ES-I3 (cell line): ENCODE measurements at regions not wholly inside any gene's neighbourhood (a gene's known extent, or its start where the extent isn't known, plus 50 kb on each side); places are given as distances from the start of the nearest gene placed in this dataset.
A peak's percentile ranks its signal among the peaks of the same experiment; 100 is the strongest.
"Not testable (repeated sequence)": the region's sequence is repeated elsewhere in the genome, so short reads cannot be mapped to it uniquely, and the experiment has no call there.

ENCODE experiments used
- H3K36me3 ChIP-seq: 2 replicates; pipeline ENCODE4 v1.6.1; 2013; ENCODE audit warnings: mild to moderate bottlenecking, low read length, control low read depth, moderate library complexity; ENCODE audit not compliant: insufficient read depth
- H3K4me1 ChIP-seq: 2 replicates; pipeline ENCODE4 v1.6.1; 2013; ENCODE audit warnings: mild to moderate bottlenecking, control low read depth, low read length; ENCODE audit not compliant: insufficient read depth
- H3K9ac ChIP-seq: 2 replicates; pipeline ENCODE4 v1.6.1; 2013; ENCODE audit warnings: low read depth, mild to moderate bottlenecking, low read length, moderate library complexity
- H3K9me3 ChIP-seq: 2 replicates; pipeline ENCODE4 v1.6.1; 2013; ENCODE audit warnings: mild to moderate bottlenecking, low read length, moderate library complexity; ENCODE audit not compliant: control insufficient read depth, insufficient read depth

GRCh38 chr4:132123870-132124623 is 1025.0 kb upstream of the PCDH10 start:
- Histone ChIP-seq H3K36me3 (no peaks in the 10 kb centered on the region), H3K4me1 (peaks cover 9% of the 10 kb centered on the region), H3K9me3 (no peaks in the 10 kb centered on the region), H3K9ac (peak overlapping the region; percentile 73)

GRCh38 chr4:132124624-132124974 is 1024.5 kb upstream of the PCDH10 start:
- Histone ChIP-seq H3K9me3 (no peaks in the 10 kb centered on the region), H3K36me3 (no peaks in the 10 kb centered on the region), H3K4me1 (peaks cover 9% of the 10 kb centered on the region), H3K9ac (peak overlapping the region; percentile 73)

- Histone ChIP-seq H3K9ac (peak overlapping the region; percentile 73), H3K4me1 (peaks cover 9% of the 10 kb centered on the region), H3K36me3 (no peaks in the 10 kb centered on the region), H3K9me3 (no peaks in the 10 kb centered on the region)
Measured at GRCh38 chr4:132125131-132125530, 1024.0 kb upstream of the PCDH10 start.

GRCh38 chr4:132132433-132132832 is 1016.7 kb upstream of the PCDH10 start:
- no peaks in the 10 kb centered on the region; the same call in 1 of the 2 replicates for H3K36me3 ChIP-seq
- H3K9ac ChIP-seq = no peak overlapping the region
- H3K4me1 ChIP-seq = no peaks in the 10 kb centered on the region; the same call in 1 of the 2 replicates
- H3K9me3 ChIP-seq = peaks cover 14% of the 10 kb centered on the region

DNA sequence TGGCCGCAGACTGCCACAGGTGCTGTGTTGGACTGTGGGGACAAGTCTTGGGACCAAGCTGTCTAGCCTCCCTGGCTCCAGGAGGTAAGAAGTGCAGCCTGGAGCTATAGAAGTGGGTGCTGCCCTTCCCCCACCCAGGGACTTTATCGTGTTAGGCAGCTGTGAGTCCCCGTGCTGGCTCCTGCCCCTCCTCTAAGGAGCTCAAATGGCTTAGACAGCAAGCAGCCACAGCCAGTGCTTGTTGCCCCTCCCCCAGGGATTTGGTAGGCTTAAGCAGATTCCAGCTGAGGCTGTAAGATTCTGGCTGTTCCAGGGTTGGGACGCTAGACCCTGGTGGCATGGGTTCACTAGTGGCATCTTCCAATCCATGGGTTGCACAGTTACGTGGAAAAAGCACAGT is 979.4 kb upstream of the PCDH10 start:
- no peaks in the 10 kb centered on the region for H3K9me3 ChIP-seq
- no peaks in the 10 kb centered on the region for H3K4me1 ChIP-seq
- H3K9ac ChIP-seq = no peak overlapping the region
- H3K36me3 ChIP-seq = no peaks in the 10 kb centered on the region

GRCh38 chr4:132180020-132180427 is 969.1 kb upstream of the PCDH10 start:
- H3K9me3 ChIP-seq = peaks cover 3% of the 10 kb centered on the region; the same call in 1 of the 2 replicates
- H3K4me1 ChIP-seq = no peaks in the 10 kb centered on the region
- H3K9ac ChIP-seq = no peak overlapping the region
- H3K36me3 ChIP-seq = peaks cover 2% of the 10 kb centered on the region; the same call in 1 of the 2 replicates

DNA sequence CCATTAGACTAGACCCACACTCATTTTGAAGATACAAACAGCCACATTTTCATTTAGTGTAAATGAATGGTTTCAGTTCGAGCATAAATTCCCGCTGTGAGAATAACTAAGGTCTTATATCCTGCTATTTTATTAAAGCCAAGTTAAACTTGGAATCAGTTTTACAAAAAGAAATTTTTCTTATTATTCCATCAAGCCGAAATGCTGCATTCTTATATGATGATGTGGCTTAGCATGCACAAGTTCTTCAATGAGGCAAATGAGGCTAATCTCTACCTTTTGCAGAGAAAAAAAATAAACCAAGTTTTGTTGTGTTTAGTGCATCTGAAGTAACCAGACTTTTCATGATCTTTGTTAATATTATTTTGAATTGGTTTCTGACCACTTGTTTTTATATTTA is 953.9 kb upstream of the PCDH10 start:
- H3K9me3 ChIP-seq = no peaks in the 10 kb centered on the region
- H3K4me1 ChIP-seq = no peaks in the 10 kb centered on the region
- H3K9ac ChIP-seq = no peak overlapping the region
- no peaks in the 10 kb centered on the region for H3K36me3 ChIP-seq

- Histone ChIP-seq H3K4me1 (no peaks in the 10 kb centered on the region), H3K9ac (no peak overlapping the region), H3K9me3 (no peaks in the 10 kb centered on the region), H3K36me3 (no peaks in the 10 kb centered on the region)
Measured at GRCh38 chr4:132203618-132204017, 945.5 kb upstream of the PCDH10 start.

GRCh38 chr4:132214519-132214918 is 934.6 kb upstream of the PCDH10 start:
- H3K4me1 ChIP-seq = no peaks in the 10 kb centered on the region
- H3K36me3 ChIP-seq = no peaks in the 10 kb centered on the region
- no peaks in the 10 kb centered on the region; the same call in 1 of the 2 replicates for H3K9me3 ChIP-seq
- no peak overlapping the region for H3K9ac ChIP-seq

DNA sequence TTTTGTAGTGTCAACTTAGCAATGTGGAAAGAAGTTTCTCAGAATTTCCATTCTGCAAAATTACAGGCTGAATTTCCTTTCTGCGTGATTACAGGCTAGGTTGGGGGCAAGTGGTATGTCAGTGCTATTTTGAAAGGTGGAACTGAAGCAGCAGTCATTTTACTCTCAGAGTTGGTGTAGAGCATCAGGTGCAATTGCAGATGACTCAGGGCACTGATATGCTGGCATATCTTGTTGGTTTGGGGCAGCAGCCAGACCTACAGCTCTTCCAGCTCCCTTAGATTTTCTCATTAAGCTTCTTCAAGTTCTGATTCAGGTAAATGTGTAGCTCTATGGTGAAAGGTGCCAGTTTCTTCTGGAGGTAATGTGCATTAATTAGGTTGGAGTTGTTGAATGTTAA is 930.7 kb upstream of the PCDH10 start:
- Histone ChIP-seq H3K4me1 (no peaks in the 10 kb centered on the region), H3K9ac (no peak overlapping the region), H3K9me3 (peaks cover 3% of the 10 kb centered on the region; the same call in 1 of the 2 replicates), H3K36me3 (no peaks in the 10 kb centered on the region)

- Histone ChIP-seq H3K4me1 (no peaks in the 10 kb centered on the region), H3K9me3 (peaks cover 19% of the 10 kb centered on the region), H3K9ac (no peak overlapping the region), H3K36me3 (no peaks in the 10 kb centered on the region)
Measured at GRCh38 chr4:132227151-132227856, 921.8 kb upstream of the PCDH10 start.

- H3K36me3 ChIP-seq, H3K4me1 ChIP-seq, H3K9ac ChIP-seq: not testable (repeated sequence)
- H3K9me3 ChIP-seq = peaks cover 19% of the 10 kb centered on the region
Measured at GRCh38 chr4:132227857-132228165, 921.3 kb upstream of the PCDH10 start.

- Histone ChIP-seq H3K36me3 (no peaks in the 10 kb centered on the region), H3K4me1 (no peaks in the 10 kb centered on the region), H3K9ac (no peak overlapping the region), H3K9me3 (peaks cover 14% of the 10 kb centered on the region)
Measured at GRCh38 chr4:132228676-132229075, 920.4 kb upstream of the PCDH10 start.

- no peaks in the 10 kb centered on the region for H3K36me3 ChIP-seq
- H3K9me3 ChIP-seq = peaks cover 8% of the 10 kb centered on the region; the same call in 1 of the 2 replicates
- no peak overlapping the region for H3K9ac ChIP-seq
- H3K4me1 ChIP-seq = no peaks in the 10 kb centered on the region
Measured at GRCh38 chr4:132230025-132230424, 919.1 kb upstream of the PCDH10 start.

GRCh38 chr4:132238697-132239096 is 910.4 kb upstream of the PCDH10 start:
- no peaks in the 10 kb centered on the region for H3K36me3 ChIP-seq
- no peaks in the 10 kb centered on the region for H3K9me3 ChIP-seq
- H3K9ac ChIP-seq = no peak overlapping the region
- no peaks in the 10 kb centered on the region for H3K4me1 ChIP-seq
